ENCODE measurements at regions not wholly inside any gene's neighbourhood (a gene's known extent, or its start where the extent isn't known, plus 50 kb on each side); places are given as distances from the start of the nearest gene placed in this dataset.

DNA sequence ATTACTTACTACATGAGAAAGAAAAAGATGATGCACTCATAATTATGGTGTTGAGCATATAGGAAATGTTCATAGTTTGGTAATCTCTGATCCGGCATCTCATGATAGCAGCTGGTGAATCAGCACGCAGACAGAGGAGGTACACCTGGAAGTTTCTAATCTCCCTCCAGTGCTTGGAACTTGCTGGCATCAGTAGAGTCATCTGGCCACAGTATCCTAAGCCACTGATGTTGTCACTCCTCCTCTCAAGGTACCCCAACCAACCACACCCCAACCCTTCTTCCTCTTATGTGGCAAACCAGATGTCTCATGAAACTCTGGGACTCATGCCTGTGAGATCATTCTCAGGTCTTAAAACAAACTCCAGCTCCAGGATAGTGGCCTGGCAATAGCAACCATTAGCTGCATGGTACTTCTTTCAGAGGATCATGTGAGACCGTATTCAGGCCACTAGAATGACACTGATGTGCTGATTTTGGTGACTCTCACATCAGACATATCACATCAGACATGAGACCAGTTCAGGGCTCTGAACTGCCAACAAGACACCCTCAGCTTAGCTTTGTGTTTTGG is 143.0 kb downstream of the RASSF9 start:
- TF ChIP-seq ZNF561 (tag by site-specific recombination; IDR thresholded peaks at IDR 0.05; ENCODE audit: borderline replicate concordance) (no peak), ZNF292 (tag by site-specific recombination; IDR thresholded peaks at IDR 0.05; ENCODE audit: borderline replicate concordance, low read depth) (no peak)
- TF ChIP-seq, protein P1, sequence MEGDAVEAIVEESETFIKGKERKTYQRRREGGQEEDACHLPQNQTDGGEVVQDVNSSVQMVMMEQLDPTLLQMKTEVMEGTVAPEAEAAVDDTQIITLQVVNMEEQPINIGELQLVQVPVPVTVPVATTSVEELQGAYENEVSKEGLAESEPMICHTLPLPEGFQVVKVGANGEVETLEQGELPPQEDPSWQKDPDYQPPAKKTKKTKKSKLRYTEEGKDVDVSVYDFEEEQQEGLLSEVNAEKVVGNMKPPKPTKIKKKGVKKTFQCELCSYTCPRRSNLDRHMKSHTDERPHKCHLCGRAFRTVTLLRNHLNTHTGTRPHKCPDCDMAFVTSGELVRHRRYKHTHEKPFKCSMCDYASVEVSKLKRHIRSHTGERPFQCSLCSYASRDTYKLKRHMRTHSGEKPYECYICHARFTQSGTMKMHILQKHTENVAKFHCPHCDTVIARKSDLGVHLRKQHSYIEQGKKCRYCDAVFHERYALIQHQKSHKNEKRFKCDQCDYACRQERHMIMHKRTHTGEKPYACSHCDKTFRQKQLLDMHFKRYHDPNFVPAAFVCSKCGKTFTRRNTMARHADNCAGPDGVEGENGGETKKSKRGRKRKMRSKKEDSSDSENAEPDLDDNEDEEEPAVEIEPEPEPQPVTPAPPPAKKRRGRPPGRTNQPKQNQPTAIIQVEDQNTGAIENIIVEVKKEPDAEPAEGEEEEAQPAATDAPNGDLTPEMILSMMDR (tag by site-specific recombination; IDR thresholded peaks at IDR 0.05), result no peak
- TF ChIP-seq, protein P2, sequence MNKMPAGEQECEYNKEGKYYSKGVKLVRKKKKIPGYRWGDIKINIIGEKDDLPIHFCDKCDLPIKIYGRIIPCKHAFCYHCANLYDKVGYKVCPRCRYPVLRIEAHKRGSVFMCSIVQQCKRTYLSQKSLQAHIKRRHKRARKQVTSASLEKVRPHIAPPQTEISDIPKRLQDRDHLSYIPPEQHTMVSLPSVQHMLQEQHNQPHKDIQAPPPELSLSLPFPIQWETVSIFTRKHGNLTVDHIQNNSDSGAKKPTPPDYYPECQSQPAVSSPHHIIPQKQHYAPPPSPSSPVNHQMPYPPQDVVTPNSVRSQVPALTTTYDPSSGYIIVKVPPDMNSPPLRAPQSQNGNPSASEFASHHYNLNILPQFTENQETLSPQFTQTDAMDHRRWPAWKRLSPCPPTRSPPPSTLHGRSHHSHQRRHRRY (tag by site-specific recombination; IDR thresholded peaks at IDR 0.05), result no peak

Measured in HEK293 (cell line).